Endothelial cell of umbilical vein (primary cell): ENCODE measurements at regions not wholly inside any gene's neighbourhood (a gene's known extent, or its start where the extent isn't known, plus 50 kb on each side); places are given as distances from the start of the nearest gene placed in this dataset.

Source experiments
- BruUV-seq: library from RNA; stranded (reverse); fragments of 400-500 nt; replicated peaks from 2 replicates; lab custom pipeline; 2021; lab: Mats Ljungman, UMichigan
- CTCF ChIA-PET: fragments of 300-600, 350-600 bp; sonication (Branson Sonifier 250); formaldehyde crosslinking; loops from one replicate; lab custom pipeline; 2021; ENCODE audit warnings: antibody characterized with exemption, inconsistent platforms; lab: Charles Lee
- POLR2A ChIA-PET: fragments of 300-600, 350-600 bp; sonication (Branson Sonifier 250); formaldehyde crosslinking; loops from one replicate; lab custom pipeline; 2021; ENCODE audit warnings: antibody characterized with exemption, inconsistent platforms; lab: Charles Lee
- DNase-seq: peaks from one replicate; pipeline ENCODE4 v3.0.0-alpha.2; 2011; ENCODE audit warnings: low read depth, low spot score
- FAIRE-seq: peaks from 2 replicates; lab custom pipeline; 2011; peaks lifted over from hg19 to GRCh38; lab: Jason Lieb, UNC
- H2AFZ ChIP-seq: 2 replicates; pipeline ENCODE4 v1.6.0; 2012; ENCODE audit warnings: low read depth, low read length, control low read depth, inconsistent platforms
- H3K27ac ChIP-seq: 2 replicates; pipeline ENCODE4 v1.5.1; 2011; ENCODE audit warnings: low read depth, mild to moderate bottlenecking, control low read depth, low read length, moderate library complexity; ENCODE audit not compliant: insufficient read depth
- H3K27me3 ChIP-seq, 2 experiments: 2 replicates each; pipeline versions ENCODE4 v1.6.0 to v1.6.1; 2011; ENCODE audit warnings: low read length in 2 of 2, mixed read lengths in 1 of 2; ENCODE audit not compliant: control insufficient read depth in 2 of 2, insufficient read depth in 2 of 2
- H3K36me3 ChIP-seq, 2 experiments: 2 replicates in 1 of 2; 3 replicates in 1 of 2; pipeline ENCODE4 v1.5.1; 2011; ENCODE audit warnings: low read length in 2 of 2, mild to moderate bottlenecking in 1 of 2, moderate library complexity in 1 of 2; ENCODE audit not compliant: control insufficient read depth in 2 of 2, insufficient read depth in 2 of 2; ENCODE audit errors: extremely low read depth in 1 of 2
- H3K4me1 ChIP-seq: 3 replicates; pipeline ENCODE4 v1.5.1; 2011; ENCODE audit warnings: mild to moderate bottlenecking, low read length; ENCODE audit not compliant: control insufficient read depth, insufficient read depth; ENCODE audit errors: extremely low read depth
- H3K4me2 ChIP-seq: 2 replicates; pipeline ENCODE4 v1.6.1; 2011; ENCODE audit warnings: low read length, control low read depth, mixed read lengths; ENCODE audit not compliant: insufficient read depth
- H3K4me3 ChIP-seq, 3 experiments: fragments of 200-600 bp in 1 of 3; sonication (generic), shearing (Covaris generic) in 1 of 3; replicated peaks in 1 of 3; 2 replicates each; pipeline ENCODE4 v1.5.1; 2011 to 2016; ENCODE audit warnings: control low read depth in 3 of 3, low read length in 3 of 3, mild to moderate bottlenecking in 2 of 3, inconsistent platforms in 1 of 3, low read depth in 1 of 3, moderate library complexity in 1 of 3; ENCODE audit not compliant: insufficient read depth in 1 of 3
- H3K79me2 ChIP-seq: 2 replicates; pipeline ENCODE4 v1.6.0; 2012; ENCODE audit warnings: low read length, inconsistent platforms; ENCODE audit not compliant: control insufficient read depth, insufficient read depth
- H3K9ac ChIP-seq: replicated peaks from 2 replicates; pipeline ENCODE3; 2011; ENCODE audit warnings: low read length, control low read depth; ENCODE audit not compliant: insufficient read depth; ENCODE audit errors: extremely low read depth
- H3K9me1 ChIP-seq: replicated peaks from 3 replicates; pipeline ENCODE4 v1.6.0; 2011; ENCODE audit warnings: mild to moderate bottlenecking, low read length; ENCODE audit not compliant: control insufficient read depth, insufficient read depth; ENCODE audit errors: extremely low read depth
- H3K9me3 ChIP-seq: replicated peaks from 2 replicates; pipeline ENCODE4 v1.5.1; 2012; ENCODE audit warnings: low read length, inconsistent platforms; ENCODE audit not compliant: control insufficient read depth, insufficient read depth
- H4K20me1 ChIP-seq: replicated peaks from 2 replicates; pipeline ENCODE3; 2011; ENCODE audit warnings: mild to moderate bottlenecking, low read length; ENCODE audit not compliant: control insufficient read depth, insufficient read depth; ENCODE audit errors: extremely low read depth
- CTCF ChIP-seq, 2 donors: IDR thresholded peaks; 1 replicate in 1 of 2; 2 replicates in 1 of 2; pipeline ENCODE4 v1.5.1; 2011; ENCODE audit warnings: low read length in 2 of 2, mild to moderate bottlenecking in 2 of 2, moderate library complexity in 2 of 2, control low read depth in 1 of 2, inconsistent platforms in 1 of 2, low read depth in 1 of 2; ENCODE audit not compliant: insufficient read depth in 1 of 2; ENCODE audit errors: extremely low read depth in 1 of 2
- EZH2 ChIP-seq: IDR thresholded peaks from 2 replicates; pipeline ENCODE4 v1.6.1; 2012; ENCODE audit warnings: borderline replicate concordance, low read depth, mild to moderate bottlenecking, moderate library complexity, low read length, inconsistent platforms; ENCODE audit not compliant: severe bottlenecking
- FOS ChIP-seq: IDR thresholded peaks from 2 replicates; pipeline ENCODE4 v1.6.1; 2011; ENCODE audit warnings: mild to moderate bottlenecking, low read length, moderate library complexity, borderline replicate concordance; ENCODE audit not compliant: insufficient read depth
- GATA2 ChIP-seq: IDR thresholded peaks from 2 replicates; pipeline ENCODE4 v1.7.0; 2011; ENCODE audit warnings: low read depth, mild to moderate bottlenecking, moderate library complexity, mixed read lengths, low read length; ENCODE audit not compliant: insufficient read length, insufficient read depth
- JUN ChIP-seq: IDR thresholded peaks from 2 replicates; pipeline ENCODE4 v1.6.1; 2011; ENCODE audit warnings: borderline replicate concordance, low read depth; ENCODE audit not compliant: insufficient read length, insufficient read depth
- MYC ChIP-seq: IDR thresholded peaks from one replicate; pipeline ENCODE4 v1.6.1; 2011; ENCODE audit warnings: mild to moderate bottlenecking, low read depth, low read length
- POLR2A ChIP-seq: IDR thresholded peaks from 2 replicates; pipeline ENCODE4 v1.6.1; 2012; ENCODE audit warnings: low read depth, mild to moderate bottlenecking, control low read depth, low read length
- POLR2AphosphoS5 ChIP-seq: IDR thresholded peaks from 2 replicates; pipeline ENCODE4 v1.6.1; 2012; ENCODE audit warnings: low read depth, mild to moderate bottlenecking, control low read depth, low read length, moderate library complexity; ENCODE audit not compliant: insufficient read depth
- dilution Hi-C: fragments of 300-500 bp; cut with MboI; formaldehyde crosslinking; loops from one replicate; pipeline ENCODE4 v1.15.0; 2019; ENCODE audit warnings: low sequenced_read_pairs; ENCODE audit not compliant: extremely low pct_ligation_motif_present
- intact Hi-C: fragments of 100-400 bp; cut with micrococcal nuclease; formaldehyde crosslinking; loops from one replicate; pipeline ENCODE4 v1.10.0; 2022
- TF ChIP-seq, protein P1 (sequence below): IDR thresholded peaks from 2 replicates; pipeline ENCODE4 v1.6.1; 2011; ENCODE audit not compliant: insufficient read depth, insufficient read length

DNA sequence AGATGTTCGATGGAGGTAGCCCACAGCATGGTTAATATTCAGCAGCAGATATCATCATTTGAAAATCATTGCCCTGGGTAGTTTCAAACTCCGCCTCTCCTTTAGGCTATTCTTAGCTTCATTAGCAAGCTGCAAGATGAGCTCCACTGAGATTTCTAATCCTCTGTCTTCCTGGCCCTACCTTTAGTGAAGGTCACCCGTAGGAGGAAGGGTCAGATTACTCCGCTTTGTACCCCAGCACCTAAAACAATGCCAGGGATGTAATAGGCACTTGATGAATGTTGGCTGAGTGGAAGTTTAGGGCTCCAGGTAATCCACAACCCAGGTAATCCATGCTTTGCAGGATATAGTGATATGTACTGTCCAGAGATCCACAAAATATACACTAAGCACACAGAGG is 260.1 kb upstream of the MTNR1B start:
- TF ChIP-seq JUN: no peak
- TF ChIP-seq POLR2AphosphoS5: no peak
- TF ChIP-seq FOS: no peak
- no peak for TF ChIP-seq EZH2
- TF ChIP-seq, protein P1, sequence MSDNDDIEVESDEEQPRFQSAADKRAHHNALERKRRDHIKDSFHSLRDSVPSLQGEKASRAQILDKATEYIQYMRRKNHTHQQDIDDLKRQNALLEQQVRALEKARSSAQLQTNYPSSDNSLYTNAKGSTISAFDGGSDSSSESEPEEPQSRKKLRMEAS: no peak
- TF ChIP-seq POLR2A: no peak
- no peak for TF ChIP-seq CTCF (IDR thresholded peaks at IDR 0.05; ENCODE audit: extremely low read depth in 1 of 2, insufficient read depth in 1 of 2, low read depth in 1 of 2, low read length in 2 of 2)
- TF ChIP-seq MYC: no peak
- no peak for TF ChIP-seq GATA2
- Histone ChIP-seq H3K4me1 (no peaks in the 10 kb centered on the region), H3K79me2 (no peaks in the 10 kb centered on the region), H3K27me3 (no peaks in the 10 kb centered on the region), H3K4me2 (no peak overlapping the region), H2AFZ (no peak overlapping the region), H3K27ac (no peak overlapping the region), H3K9me3 (peaks cover 4% of the 10 kb centered on the region), H3K9ac (no peak overlapping the region), H3K9me1 (no peaks in the 10 kb centered on the region), H3K4me3 (no peak overlapping the region), H4K20me1 (no peaks in the 10 kb centered on the region), H3K36me3 (no peaks in the 10 kb centered on the region)
- DNase-seq: no peak
- no peak for FAIRE-seq
- dilution Hi-C loops: no loop called here
- ChIA-PET CTCF (no interaction called here), POLR2A (no interaction called here)
- BruUV-seq: no TSS peak
- intact Hi-C loops: no loop called here
